ENCODE measurements at regions not wholly inside any gene's neighbourhood (a gene's known extent, or its start where the extent isn't known, plus 50 kb on each side); places are given as distances from the start of the nearest gene placed in this dataset.

DNA sequence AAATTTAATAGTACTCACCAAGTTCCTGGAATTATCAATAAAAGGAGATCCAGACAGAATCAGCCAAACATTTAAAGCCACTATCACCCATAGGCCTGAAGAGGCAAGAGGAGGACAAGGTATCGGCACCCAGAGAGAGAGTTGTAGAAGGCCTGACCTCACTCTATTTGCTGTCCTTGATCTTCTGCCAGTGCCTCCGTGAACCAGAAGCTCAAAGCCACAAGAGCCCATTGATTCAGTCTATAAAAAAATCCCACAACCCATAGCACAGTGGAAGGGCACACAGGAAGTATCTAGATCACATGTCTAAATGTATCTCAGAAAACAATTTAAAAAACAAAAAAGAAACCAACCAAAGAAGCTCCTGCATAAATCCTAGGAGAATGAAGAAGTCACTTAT is 68.6 kb upstream of the FAM174B start:
- TF ChIP-seq CTCF (conservative IDR thresholded peaks at IDR 0.05 in 1 of 2, IDR thresholded peaks at IDR 0.05 in 1 of 2; ENCODE audit: extremely low read depth in 1 of 2, insufficient read depth in 1 of 2, low read depth in 1 of 2, low read length in 2 of 2) (no peak), EZH2 (IDR thresholded peaks at IDR 0.05; ENCODE audit: borderline replicate concordance, low read length) (no peak)

Measured in mammary epithelial cell (primary cell).